Upper lobe of left lung (tissue), 4 donors: ENCODE measurements at regions not wholly inside any gene's neighbourhood (a gene's known extent, or its start where the extent isn't known, plus 50 kb on each side); places are given as distances from the start of the nearest gene placed in this dataset.

Experiments
- CTCF ChIP-seq, 6 experiments: fragments of 450-650 bp in 4 of 6; fragments of 200-600 bp in 2 of 6; sonication (generic) in 2 of 6; IDR thresholded peaks; one replicate each; pipeline ENCODE4 v1.5.1; 2016 to 2019; ENCODE audit warnings: antibody characterized with exemption in 6 of 6
- EP300 ChIP-seq, 4 donors: sonication (generic); formaldehyde crosslinking; IDR thresholded peaks; one replicate each; pipeline ENCODE4 v1.5.1; 2017; ENCODE audit warnings: antibody characterized with exemption in 4 of 4, control low read depth in 2 of 4
- POLR2A ChIP-seq, 4 donors: fragments of 450-650 bp; IDR thresholded peaks; one replicate each; pipeline ENCODE4 v1.5.1; 2016 to 2017; ENCODE audit warnings: antibody characterized with exemption in 4 of 4, mild to moderate bottlenecking in 2 of 4
- POLR2AphosphoS5 ChIP-seq, 2 donors: sonication (generic); formaldehyde crosslinking; IDR thresholded peaks; one replicate each; pipeline ENCODE4 v1.5.1; 2017; ENCODE audit warnings: antibody characterized with exemption in 2 of 2

- TF ChIP-seq CTCF (IDR thresholded peaks at IDR 0.05) (no peak), POLR2AphosphoS5 (IDR thresholded peaks at IDR 0.05) (no peak), POLR2A (IDR thresholded peaks at IDR 0.05) (no peak), EP300 (IDR thresholded peaks at IDR 0.05) (no peak)
Measured at GRCh38 chr2:118240276-118240675, 152.0 kb downstream of the INSIG2 start.
